ENCODE measurements at regions not wholly inside any gene's neighbourhood (a gene's known extent, or its start where the extent isn't known, plus 50 kb on each side); places are given as distances from the start of the nearest gene placed in this dataset.

DNA sequence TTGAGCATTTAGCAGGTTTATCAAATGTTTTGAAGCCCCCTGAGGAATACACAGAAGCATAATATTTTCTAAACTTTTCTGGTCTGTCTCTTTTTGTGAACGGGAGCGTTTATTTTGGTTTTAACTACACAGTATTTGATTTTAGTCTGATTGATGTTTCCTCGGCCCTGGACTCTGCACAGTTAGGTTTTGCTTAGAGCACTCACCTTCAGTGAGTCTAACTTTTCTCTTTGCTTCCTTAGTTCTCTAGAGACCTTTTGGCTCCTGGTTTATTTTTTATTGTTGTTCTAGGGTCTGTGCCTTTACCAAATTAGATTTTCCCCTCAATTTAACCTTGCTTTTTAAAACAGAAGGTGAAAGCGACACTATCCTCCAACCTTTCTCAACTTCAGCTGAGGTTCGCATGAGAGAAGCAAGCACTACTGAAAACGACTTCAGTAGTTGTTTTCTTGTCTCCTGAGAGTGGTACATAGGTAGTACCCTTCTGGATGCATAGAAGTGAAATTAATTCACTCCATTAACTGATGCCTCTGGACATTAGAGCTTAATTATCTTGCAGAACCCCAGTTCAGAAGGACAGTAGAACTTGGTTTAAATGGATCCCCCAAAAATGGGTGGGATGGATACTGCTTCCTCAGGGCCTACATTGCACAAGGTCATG is 166.7 kb upstream of the ELL2 start (continued):
- TF ChIP-seq, protein P1, sequence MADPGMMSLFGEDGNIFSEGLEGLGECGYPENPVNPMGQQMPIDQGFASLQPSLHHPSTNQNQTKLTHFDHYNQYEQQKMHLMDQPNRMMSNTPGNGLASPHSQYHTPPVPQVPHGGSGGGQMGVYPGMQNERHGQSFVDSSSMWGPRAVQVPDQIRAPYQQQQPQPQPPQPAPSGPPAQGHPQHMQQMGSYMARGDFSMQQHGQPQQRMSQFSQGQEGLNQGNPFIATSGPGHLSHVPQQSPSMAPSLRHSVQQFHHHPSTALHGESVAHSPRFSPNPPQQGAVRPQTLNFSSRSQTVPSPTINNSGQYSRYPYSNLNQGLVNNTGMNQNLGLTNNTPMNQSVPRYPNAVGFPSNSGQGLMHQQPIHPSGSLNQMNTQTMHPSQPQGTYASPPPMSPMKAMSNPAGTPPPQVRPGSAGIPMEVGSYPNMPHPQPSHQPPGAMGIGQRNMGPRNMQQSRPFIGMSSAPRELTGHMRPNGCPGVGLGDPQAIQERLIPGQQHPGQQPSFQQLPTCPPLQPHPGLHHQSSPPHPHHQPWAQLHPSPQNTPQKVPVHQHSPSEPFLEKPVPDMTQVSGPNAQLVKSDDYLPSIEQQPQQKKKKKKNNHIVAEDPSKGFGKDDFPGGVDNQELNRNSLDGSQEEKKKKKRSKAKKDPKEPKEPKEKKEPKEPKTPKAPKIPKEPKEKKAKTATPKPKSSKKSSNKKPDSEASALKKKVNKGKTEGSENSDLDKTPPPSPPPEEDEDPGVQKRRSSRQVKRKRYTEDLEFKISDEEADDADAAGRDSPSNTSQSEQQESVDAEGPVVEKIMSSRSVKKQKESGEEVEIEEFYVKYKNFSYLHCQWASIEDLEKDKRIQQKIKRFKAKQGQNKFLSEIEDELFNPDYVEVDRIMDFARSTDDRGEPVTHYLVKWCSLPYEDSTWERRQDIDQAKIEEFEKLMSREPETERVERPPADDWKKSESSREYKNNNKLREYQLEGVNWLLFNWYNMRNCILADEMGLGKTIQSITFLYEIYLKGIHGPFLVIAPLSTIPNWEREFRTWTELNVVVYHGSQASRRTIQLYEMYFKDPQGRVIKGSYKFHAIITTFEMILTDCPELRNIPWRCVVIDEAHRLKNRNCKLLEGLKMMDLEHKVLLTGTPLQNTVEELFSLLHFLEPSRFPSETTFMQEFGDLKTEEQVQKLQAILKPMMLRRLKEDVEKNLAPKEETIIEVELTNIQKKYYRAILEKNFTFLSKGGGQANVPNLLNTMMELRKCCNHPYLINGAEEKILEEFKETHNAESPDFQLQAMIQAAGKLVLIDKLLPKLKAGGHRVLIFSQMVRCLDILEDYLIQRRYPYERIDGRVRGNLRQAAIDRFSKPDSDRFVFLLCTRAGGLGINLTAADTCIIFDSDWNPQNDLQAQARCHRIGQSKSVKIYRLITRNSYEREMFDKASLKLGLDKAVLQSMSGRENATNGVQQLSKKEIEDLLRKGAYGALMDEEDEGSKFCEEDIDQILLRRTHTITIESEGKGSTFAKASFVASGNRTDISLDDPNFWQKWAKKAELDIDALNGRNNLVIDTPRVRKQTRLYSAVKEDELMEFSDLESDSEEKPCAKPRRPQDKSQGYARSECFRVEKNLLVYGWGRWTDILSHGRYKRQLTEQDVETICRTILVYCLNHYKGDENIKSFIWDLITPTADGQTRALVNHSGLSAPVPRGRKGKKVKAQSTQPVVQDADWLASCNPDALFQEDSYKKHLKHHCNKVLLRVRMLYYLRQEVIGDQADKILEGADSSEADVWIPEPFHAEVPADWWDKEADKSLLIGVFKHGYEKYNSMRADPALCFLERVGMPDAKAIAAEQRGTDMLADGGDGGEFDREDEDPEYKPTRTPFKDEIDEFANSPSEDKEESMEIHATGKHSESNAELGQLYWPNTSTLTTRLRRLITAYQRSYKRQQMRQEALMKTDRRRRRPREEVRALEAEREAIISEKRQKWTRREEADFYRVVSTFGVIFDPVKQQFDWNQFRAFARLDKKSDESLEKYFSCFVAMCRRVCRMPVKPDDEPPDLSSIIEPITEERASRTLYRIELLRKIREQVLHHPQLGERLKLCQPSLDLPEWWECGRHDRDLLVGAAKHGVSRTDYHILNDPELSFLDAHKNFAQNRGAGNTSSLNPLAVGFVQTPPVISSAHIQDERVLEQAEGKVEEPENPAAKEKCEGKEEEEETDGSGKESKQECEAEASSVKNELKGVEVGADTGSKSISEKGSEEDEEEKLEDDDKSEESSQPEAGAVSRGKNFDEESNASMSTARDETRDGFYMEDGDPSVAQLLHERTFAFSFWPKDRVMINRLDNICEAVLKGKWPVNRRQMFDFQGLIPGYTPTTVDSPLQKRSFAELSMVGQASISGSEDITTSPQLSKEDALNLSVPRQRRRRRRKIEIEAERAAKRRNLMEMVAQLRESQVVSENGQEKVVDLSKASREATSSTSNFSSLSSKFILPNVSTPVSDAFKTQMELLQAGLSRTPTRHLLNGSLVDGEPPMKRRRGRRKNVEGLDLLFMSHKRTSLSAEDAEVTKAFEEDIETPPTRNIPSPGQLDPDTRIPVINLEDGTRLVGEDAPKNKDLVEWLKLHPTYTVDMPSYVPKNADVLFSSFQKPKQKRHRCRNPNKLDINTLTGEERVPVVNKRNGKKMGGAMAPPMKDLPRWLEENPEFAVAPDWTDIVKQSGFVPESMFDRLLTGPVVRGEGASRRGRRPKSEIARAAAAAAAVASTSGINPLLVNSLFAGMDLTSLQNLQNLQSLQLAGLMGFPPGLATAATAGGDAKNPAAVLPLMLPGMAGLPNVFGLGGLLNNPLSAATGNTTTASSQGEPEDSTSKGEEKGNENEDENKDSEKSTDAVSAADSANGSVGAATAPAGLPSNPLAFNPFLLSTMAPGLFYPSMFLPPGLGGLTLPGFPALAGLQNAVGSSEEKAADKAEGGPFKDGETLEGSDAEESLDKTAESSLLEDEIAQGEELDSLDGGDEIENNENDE (IDR thresholded peaks at IDR 0.05; ENCODE audit: insufficient replicate concordance, low read length): no peak
- TF ChIP-seq TBP (IDR thresholded peaks at IDR 0.05; ENCODE audit: low read depth, low read length): no peak
- no peak for TF ChIP-seq TAF7 (optimal IDR thresholded peaks at IDR 0.05; ENCODE audit: borderline replicate concordance, low read depth, low read length)
- TF ChIP-seq POLR2AphosphoS5 (IDR thresholded peaks at IDR 0.05; ENCODE audit: low read depth, low read length): no peak
- no peak for TF ChIP-seq JUN (IDR thresholded peaks at IDR 0.05; ENCODE audit: low read depth, low read length)

Data from H1 (cell line).